Activated CD4-positive, alpha-beta T cell treated with anti-CD3 and anti-CD28 coated beads, Interleukin-2, amount 50 U/mL, for 48 hours (primary cell): ENCODE measurements at regions not wholly inside any gene's neighbourhood (a gene's known extent, or its start where the extent isn't known, plus 50 kb on each side); places are given as distances from the start of the nearest gene placed in this dataset.
A peak's percentile ranks its signal among the peaks of the same experiment; 100 is the strongest.
"Not testable (repeated sequence)": the region's sequence is repeated elsewhere in the genome, so short reads cannot be mapped to it uniquely, and the experiment has no call there.

Experiments
- DNase-seq, 2 experiments: peaks; one replicate each; pipeline ENCODE4 v3.0.0-alpha.2; 2020

DNA sequence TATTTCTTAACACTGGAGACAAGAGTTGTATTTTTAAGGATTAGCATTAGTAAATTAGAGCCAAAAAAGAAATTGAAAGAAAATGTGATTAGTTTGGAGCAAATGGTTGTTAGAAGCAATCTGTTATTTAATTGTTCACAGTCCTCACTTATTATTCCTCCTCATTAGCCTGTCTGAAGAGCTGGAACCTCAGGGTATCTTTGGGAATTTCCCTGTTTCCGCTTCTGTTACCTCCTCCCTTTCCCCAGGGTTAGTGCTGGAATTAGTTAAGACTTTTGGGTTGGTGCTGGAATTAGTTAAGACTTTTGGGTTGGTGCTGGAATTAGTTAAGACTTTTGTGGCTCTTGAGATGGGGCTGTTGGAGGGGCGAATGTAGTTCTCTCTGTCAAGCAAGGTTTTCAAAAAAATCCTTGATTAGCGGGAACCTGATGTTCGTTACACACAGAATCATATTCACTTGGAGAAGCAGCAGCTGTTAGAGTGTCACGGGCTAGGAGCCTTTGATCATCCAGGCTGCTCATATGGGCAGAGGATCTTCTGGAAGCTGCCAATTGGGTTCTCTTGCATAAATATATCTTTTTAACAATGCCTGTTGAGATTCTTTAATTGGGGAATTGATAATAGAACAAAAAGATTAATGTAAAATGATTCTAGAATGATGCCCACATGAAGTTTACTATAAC is 251.0 kb upstream of the NPSR1 start:
- no peak for DNase-seq

DNA sequence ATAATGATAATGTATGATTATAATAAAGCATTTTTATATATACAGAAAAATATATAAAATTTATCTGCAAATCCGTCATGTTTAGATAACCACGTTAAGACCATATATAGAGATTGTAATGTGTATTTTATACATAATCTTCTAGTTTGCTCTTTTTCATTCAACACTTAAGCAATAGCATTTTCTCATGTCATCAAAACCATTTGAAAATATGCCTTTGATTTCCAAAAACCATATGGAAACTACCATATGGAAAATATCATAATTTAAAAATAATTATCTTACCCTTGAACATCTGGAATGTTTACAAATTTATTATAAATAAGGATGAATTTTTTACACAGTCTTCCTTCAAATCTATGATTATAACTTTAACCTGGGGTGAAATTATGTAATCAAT is 250.4 kb upstream of the NPSR1 start:
- no peak for DNase-seq

DNA sequence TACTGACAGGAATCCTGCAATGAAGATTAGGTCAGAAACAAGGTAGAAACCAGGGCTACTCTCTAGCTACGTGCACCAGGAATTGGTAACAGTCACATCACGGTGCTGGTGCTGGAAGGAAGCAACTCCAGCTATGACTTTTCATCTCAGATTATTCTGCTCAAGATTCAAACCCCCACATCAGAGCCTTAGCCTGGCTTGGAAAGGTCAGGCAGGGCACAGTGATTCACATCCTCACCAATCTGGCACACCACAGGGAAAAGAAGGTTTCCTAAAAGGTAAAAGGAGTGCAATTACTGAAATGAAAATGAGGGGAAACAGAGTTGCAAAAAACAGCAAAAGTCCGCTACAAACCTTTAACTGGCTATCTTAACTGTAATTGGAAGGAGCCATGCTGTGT is 240.2 kb upstream of the NPSR1 start:
- no peak for DNase-seq

DNA sequence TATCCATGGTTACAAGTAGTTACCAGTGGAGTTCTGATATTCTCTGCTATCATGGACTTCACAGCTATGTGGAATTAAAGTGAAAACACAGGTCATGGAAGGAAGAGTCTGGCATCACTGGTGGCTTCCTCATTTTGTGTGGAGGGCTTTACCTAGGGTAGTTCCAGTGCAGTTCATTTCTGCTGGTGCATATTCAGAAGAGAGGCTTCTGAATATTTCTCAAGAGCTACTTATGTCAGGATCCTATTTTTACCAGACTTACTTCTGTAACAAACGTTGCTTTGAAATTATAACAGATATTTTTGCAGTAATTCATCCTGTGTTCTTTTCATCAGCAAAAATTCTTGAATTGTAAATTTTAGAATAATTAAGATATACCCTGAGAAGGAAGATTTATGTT is 236.5 kb upstream of the NPSR1 start:
- no peak for DNase-seq

DNA sequence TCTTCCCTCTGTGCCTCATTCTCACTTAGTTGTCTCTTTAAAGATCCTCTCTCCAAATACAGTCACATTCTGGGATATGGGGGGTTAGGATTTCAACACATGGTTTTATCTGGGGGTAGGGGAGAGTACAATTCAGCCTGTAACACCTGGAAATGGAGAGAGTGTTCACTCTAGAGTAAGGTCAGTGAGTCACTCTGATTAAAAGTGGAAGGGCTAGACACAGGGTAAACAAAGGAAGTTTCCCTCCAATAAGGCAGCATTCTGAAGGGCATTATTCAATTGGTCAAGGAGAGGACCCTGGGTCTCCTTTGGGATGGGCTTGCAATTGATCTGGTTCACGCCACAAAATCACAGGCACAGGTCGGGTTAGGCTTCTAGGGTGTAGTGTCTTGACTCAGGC is 232.8 kb upstream of the NPSR1 start:
- DNase-seq, result no peak

GRCh38 chr7:34425631-34426384 is 232.2 kb upstream of the NPSR1 start:
- no peak for DNase-seq

GRCh38 chr7:34430456-34430855 is 227.6 kb upstream of the NPSR1 start:
- DNase-seq, result peak in 1 of 2 experiments; percentile 3

- no peak for DNase-seq
Measured at GRCh38 chr7:34438436-34438835, 219.6 kb upstream of the NPSR1 start.

DNA sequence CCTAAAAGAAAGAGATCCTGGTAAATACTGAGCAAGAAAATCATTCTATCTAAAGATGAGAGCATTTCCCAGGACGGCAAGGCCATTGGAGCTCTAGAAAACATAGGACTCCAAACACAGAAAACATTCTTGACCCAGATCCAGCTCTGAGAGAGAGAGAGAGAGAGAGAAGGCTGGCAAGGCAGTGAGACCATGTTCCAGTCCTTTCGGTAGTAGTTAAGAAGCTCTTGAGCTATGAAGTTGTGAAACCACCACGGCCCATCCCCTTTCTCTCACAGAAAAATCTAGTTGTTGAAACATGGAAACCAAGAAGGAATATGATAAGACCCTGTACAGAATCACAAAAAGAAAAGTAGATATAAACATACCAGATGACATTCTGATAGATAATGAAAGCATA is 212.4 kb upstream of the NPSR1 start:
- DNase-seq, result no peak

- not testable (repeated sequence) for DNase-seq
Measured at GRCh38 chr7:34448531-34448930, 209.5 kb upstream of the NPSR1 start.

- no peak for DNase-seq
Measured at GRCh38 chr7:34449765-34450164, 208.3 kb upstream of the NPSR1 start.

DNA sequence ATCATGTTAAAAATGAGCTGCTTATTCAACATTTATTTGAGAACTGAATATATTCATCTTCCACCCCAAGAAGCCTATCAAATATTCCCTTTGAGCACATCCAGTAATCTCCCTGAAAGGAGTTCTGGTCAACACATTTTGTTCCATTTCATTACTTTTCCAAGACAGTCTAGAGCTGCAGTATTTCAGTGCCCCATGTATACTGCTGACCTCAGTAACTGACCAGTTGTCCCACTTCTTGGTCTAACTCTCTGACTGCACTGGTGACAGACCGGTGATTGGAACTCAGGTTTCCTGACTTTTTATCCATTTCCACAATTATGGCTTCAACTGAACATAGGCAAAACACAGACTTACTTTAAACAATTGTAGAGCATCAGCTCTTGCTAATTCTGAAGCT is 206.8 kb upstream of the NPSR1 start:
- no peak for DNase-seq

GRCh38 chr7:34451923-34452322 is 206.1 kb upstream of the NPSR1 start:
- no peak for DNase-seq

DNA sequence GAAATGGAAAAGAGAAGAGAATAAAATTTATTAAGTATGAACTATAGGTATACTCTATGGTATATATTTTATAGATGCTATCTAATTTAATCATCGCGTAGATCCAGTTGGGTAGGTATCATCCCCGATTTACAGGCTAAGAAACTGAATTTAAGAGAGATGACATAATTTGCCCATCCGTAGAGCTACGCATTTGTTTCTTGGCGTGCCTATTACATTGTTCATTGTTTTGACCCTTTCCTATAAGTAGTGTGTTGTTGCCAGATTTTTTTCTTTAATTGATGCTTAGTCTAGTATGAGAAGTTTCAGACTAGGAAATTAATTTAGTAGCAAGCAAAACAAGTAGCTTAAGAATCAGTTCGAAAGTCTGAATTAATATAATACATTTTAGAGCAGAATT is 205.7 kb upstream of the NPSR1 start:
- no peak for DNase-seq

DNA sequence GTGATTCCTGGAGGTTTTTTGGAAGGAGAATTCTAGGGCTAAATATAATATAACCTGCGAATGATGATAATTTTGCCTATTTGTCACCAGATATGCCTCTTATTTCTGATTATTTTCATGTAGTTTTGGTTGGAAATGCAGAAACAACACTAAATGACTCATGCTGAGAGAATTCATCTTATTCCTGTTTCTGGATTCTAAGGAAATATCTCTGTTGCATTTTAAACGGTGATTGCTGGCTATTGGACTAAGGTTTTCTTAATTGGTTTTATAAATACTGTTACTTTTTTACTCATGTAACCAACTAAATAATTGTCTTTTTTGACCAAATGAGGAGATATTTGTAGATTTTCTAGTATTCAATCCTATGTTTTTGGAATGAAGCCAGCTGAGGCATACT is 204.9 kb upstream of the NPSR1 start:
- DNase-seq, result no peak

DNA sequence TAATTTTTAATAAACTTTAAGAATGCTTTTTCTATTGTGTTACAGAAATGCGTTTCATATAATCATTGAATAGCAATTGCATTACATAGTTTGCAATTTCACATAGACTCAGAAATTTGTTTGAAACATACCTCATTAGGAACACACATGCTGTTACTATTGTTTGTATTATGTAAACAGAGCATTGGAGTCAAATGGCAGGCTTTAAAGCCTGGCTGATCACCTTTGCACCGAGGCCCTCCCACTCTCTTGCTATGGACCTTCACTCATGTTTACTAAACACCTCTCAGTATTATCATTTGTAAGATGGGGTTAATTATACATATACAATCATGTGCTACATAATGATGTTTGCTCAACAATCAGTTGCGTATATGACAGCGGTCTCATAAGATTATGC is 203.6 kb upstream of the NPSR1 start:
- DNase-seq, result no peak

DNA sequence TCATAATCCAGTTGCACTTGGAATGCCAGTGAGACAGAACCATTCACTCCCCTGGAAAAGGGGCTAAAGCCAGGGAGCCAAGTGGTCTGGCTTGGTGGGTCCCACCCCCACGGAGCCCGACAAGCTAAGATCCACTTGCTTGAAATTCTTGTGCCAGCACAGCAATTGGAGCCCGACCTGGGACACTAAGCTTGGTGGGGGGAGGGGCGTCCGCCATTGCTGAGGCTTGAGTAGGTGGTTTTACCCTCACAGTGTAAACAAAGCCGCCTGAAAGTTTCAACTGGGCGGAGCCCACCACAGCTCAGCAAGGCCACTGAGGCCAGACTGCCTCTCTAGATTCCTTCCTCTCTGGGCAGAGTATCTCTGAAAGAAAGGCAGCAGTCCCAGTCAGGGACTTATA is 200.7 kb upstream of the NPSR1 start:
- no peak for DNase-seq

DNA sequence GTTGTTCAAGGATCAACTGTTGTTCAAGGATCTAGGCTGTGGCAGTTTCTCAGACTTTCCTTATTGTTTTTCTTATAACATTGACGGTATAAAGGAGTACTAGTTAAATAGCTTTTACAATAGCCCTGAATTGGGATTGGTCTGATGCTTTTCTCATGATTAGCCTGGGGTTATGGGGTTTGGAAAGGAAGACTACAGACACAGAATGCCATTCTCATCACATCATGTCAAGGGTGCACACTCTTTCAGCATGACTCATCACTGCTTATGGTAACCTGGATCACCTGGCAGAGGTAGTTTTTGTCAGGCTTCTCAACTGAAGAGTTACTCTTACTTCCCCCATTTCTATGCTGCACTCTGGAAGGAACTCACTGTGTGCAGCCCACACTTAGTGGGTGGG is 194.2 kb upstream of the NPSR1 start:
- no peak for DNase-seq

GRCh38 chr7:34471844-34472243 is 186.2 kb upstream of the NPSR1 start:
- DNase-seq, result no peak

GRCh38 chr7:34486371-34486770 is 171.6 kb upstream of the NPSR1 start:
- DNase-seq, result no peak

DNA sequence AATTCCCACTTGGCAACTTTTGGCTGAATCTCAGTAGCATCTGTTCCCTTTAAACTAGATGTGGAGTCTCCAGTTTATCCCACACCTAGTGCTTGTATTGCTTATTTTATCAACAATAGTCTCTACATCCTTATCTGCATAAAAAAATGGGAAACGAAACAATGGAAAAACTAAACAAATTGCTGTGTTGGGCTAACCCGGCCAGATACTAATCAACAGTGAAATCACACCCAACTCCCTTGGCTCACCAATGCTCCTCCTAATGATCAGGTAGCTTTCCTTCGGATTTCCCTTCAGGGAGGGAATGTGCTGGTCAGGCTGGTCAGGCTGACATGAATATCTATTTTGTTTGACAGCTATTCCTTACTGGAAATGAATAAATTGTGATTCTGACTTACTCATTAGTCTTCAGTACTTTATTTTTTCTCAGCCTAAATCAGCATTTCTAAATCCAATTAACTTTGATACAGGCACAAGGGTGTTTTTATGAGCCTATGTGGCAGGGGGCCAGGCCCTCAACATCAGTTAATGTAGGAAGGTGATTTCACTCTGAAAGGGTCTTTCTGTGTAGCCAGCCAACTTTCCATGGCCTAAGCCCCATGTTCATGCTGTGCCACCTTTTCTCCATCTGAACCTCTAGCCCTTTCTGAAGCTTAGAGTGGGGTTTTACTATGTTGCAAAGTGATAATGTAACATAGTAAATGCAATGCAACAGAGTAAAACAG is 170.5 kb upstream of the NPSR1 start:
- DNase-seq, result no peak

DNA sequence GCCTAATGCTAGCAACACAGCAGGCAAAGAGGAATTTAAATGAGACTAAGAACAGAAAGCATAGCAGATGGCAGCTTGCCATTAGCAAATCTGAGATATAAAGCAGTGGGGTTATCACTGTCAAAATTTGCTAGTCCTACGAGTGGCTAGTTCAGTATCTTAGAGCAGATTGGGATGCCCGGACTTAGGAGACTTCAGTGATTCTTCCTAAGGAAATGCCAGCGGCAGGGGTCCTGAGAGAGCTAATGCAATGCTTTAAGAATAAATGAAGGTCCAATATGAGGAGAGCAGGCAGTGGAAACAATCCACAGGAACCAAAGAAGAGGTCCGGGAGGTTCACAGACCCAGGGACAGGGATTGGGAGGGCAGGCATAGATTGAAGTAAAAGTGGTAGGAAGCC is 169.3 kb upstream of the NPSR1 start:
- no peak for DNase-seq

DNA sequence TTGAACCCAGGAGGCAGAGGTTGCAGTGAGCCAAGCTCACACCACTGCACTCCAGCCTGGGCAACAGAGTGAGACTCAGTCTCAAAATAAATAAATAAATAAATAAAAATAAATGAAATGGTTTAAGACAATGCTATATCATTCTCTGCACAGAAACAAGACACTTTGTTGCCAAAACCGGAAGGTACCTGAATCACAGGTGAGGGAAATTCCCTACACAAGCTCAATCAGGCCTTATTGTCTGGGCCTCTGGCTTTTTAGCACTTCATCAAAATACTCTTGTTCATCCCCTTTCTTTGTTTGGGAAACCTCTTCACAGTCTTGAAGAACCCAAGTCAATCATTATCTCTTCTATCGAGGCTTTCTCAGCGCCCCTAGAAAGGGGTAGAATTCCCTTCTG is 166.1 kb upstream of the NPSR1 start:
- no peak for DNase-seq

DNA sequence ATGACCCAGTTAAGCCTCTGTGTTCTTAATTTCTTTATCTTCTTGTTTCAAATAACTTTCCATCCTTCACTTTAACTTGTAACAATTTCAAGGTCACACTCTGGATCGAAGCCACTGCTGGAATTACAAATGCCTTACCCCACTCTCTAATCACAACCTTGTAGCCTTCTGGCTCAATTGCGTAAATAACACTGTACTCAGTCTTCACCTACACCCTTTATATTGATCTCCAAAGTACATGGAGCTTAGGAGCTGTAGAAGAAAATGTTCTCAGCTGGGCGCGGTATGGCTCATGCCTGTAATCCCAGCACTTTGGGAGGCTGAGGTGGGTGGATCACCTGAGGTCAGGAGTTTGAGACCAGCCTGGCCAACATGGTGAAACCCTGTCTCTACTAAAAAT is 164.3 kb upstream of the NPSR1 start:
- DNase-seq, result no peak
